Coronary artery (tissue), 2 donors: ENCODE measurements at regions not wholly inside any gene's neighbourhood (a gene's known extent, or its start where the extent isn't known, plus 50 kb on each side); places are given as distances from the start of the nearest gene placed in this dataset.

ENCODE experiments used
- DNase-seq: peaks from one replicate; pipeline ENCODE4 v3.0.0-alpha.2; 2017; ENCODE audit warnings: low spot score
- H3K27ac ChIP-seq, 2 donors: fragments of 200-600 bp; sonication (generic); one replicate each; pipeline ENCODE4 v1.5.1; 2016 to 2019
- H3K4me3 ChIP-seq: fragments of 200-600 bp; sonication (generic); 2 replicates; pipeline ENCODE4 v1.5.1; 2016; ENCODE audit warnings: mild to moderate bottlenecking, moderate library complexity
- TF ChIP-seq, protein P1 (sequence below): fragments of 200-600 bp; sonication (generic); IDR thresholded peaks from one replicate; pipeline ENCODE4 v1.5.1; 2019; ENCODE audit warnings: antibody characterized with exemption

DNA sequence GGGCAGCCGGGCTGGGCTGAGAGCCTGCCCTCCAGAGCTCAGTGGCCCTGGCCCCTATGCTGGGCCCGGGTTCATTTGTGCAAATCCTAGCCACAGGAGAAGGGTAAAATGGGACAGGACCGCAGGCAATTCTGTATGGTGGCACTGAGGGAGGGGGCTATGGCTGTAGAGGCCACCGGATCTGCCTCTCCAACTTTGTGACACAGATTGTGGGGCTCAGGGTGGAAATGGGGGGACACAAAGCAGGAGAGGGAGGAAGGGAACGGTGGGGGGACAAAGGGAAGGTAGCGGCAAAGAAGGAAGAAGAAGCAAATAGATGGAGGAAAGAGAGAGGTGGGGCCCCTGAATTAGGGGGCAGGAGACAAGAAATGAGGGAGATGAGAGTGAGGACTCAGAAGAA is 201.1 kb downstream of the SMAD2 start:
- H3K4me3 ChIP-seq: no peak overlapping the region
- no peak overlapping the region for H3K27ac ChIP-seq
- no peak for DNase-seq
- TF ChIP-seq, protein P1, sequence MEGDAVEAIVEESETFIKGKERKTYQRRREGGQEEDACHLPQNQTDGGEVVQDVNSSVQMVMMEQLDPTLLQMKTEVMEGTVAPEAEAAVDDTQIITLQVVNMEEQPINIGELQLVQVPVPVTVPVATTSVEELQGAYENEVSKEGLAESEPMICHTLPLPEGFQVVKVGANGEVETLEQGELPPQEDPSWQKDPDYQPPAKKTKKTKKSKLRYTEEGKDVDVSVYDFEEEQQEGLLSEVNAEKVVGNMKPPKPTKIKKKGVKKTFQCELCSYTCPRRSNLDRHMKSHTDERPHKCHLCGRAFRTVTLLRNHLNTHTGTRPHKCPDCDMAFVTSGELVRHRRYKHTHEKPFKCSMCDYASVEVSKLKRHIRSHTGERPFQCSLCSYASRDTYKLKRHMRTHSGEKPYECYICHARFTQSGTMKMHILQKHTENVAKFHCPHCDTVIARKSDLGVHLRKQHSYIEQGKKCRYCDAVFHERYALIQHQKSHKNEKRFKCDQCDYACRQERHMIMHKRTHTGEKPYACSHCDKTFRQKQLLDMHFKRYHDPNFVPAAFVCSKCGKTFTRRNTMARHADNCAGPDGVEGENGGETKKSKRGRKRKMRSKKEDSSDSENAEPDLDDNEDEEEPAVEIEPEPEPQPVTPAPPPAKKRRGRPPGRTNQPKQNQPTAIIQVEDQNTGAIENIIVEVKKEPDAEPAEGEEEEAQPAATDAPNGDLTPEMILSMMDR: no peak

DNA sequence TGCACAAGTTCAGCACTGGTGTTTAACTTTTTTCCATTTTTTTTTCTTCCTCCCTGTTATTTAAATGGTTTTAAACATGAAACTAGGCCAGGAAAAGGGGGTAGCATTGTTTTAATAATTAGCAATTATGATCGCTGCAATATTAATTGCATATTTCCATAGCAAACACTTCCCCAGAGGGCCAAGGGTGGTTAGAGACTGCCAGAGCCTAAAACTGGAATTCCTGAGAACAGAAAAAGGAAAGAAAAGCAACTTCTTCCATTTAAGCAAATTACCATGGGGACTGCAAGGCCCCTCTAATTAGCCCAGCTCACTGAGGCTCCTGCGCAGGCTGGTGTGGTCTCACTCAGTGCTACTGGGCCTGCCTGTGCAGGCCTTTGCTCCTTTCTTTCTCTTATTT is 201.5 kb downstream of the SMAD2 start:
- TF ChIP-seq, protein P1: no peak
- DNase-seq: peak; percentile 47
- Histone ChIP-seq H3K27ac (no peak overlapping the region), H3K4me3 (no peak overlapping the region)

- TF ChIP-seq, protein P1: no peak
- no peak for DNase-seq
- Histone ChIP-seq H3K27ac (no peak overlapping the region), H3K4me3 (no peak overlapping the region)
Observed at GRCh38 chr18:47727409-47727808, 203.1 kb downstream of the SMAD2 start.

GRCh38 chr18:47726550-47726949 is 203.9 kb downstream of the SMAD2 start:
- peak; percentile 14 for DNase-seq
- no peak overlapping the region for H3K4me3 ChIP-seq
- TF ChIP-seq, protein P1: no peak

GRCh38 chr18:47725656-47726055 is 204.8 kb downstream of the SMAD2 start:
- no peak overlapping the region for H3K4me3 ChIP-seq
- peak; percentile 50 for DNase-seq
- TF ChIP-seq, protein P1: no peak
- no peak overlapping the region for H3K27ac ChIP-seq

More at GRCh38 chr18:47726550-47726949, 203.9 kb downstream of the SMAD2 start:
- no peak overlapping the region for H3K27ac ChIP-seq

- no peak for DNase-seq
- TF ChIP-seq, protein P1: no peak
- Histone ChIP-seq H3K27ac (no peak overlapping the region), H3K4me3 (no peak overlapping the region)
Observed at GRCh38 chr18:47724186-47724975, 206.1 kb downstream of the SMAD2 start.

DNA sequence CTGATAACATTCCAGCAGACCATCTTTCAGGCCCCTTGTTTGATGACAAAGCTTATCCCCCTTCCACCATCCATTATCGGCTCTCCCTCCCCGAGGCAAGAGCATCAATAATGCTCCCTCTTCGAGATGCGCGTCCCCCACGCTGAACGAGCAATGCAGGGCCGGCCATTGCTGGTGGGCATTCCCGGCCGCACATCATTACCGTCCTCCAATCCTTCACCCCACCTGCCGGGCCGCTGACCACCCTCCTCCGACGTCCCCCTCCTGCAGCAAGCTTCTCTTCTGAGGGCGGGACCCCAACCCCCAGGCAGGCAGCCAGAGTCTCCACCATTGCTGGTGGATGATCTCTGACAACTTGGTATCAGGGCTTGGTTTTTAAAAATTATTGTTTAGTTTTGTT is 208.6 kb downstream of the SMAD2 start:
- Histone ChIP-seq H3K4me3 (no peak overlapping the region), H3K27ac (no peak overlapping the region)
- TF ChIP-seq, protein P1: no peak
- peak; percentile 17 for DNase-seq
